GM03348 (cell line): ENCODE measurements at regions not wholly inside any gene's neighbourhood (a gene's known extent, or its start where the extent isn't known, plus 50 kb on each side); places are given as distances from the start of the nearest gene placed in this dataset.

ENCODE experiments used
- DNase-seq: peaks from one replicate; pipeline ENCODE4 v3.0.0; 2012; ENCODE audit warnings: low spot score

DNA sequence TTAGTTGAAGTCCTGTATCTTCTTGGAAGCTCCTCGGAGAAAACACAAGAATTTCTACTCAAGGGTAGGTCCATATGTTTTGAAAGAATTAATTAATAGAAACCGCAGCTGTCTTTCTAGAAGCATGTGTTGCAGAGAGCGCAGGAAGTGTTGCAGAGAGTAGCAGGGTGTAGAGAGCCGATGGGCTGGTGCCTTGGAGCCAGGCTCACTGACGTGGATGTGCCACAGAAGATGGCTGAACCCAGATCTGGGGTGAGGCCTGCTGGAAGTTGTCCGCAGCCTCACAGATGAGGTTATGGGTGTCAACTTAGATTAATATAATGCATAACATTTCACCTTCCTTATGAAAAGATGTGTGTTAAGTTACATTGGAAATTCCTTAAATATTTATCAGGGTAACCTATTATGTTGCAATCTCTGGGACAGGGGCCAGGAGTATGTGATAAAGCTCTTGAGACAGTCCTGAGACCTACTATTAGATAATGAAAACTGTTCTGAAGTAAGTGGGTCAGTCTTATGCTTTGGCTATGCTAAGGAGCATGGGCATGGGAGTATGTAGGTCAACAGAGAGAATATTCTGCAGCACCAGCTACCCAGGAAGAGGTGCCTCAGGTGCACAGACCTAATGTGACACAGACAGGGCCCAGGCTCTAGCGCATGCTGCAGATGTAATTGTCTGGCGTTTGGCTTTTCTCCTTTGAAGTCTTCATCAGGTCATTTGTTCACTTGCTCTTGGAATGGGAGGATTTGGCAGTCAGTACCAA, 973.3 kb downstream of the BCL11B start:
- no peak for DNase-seq

DNA sequence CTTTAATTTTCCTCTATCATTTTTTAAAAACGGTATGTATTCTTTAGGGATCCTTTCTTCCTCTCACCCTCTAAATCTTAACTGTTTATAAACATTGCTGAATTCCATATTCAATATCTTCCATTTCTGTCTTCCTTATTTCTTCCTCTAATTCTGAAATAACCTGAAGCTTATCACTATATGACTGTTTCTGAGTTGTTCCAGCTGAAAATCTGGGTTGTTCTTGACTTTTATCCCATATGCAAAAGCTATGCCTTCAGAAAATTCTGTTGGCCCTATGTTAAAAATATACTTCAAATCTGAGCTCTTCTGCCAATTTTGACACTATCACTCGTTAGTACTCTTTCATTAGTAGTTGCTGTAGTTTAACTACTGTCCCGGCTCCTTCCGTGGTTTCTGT, 970.3 kb downstream of the BCL11B start:
- no peak for DNase-seq

DNA sequence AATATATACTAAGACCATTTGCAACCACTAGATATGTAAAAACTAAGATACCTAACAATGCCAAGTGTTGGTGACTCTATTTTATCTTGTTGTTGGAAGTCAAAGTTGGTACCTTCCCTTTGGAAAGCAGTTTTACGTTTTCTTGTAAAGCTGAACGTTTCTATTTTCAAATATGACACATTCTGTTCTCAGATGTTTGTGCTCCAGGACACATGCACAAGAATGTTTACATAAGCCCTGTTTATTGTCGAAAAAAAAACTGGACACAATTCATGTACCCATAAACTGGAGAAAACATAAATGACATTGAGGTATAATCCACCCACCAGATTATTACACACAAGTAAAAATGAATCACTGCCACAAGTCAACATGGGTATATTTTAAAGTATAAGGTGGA, 967.4 kb downstream of the BCL11B start:
- no peak for DNase-seq

DNA sequence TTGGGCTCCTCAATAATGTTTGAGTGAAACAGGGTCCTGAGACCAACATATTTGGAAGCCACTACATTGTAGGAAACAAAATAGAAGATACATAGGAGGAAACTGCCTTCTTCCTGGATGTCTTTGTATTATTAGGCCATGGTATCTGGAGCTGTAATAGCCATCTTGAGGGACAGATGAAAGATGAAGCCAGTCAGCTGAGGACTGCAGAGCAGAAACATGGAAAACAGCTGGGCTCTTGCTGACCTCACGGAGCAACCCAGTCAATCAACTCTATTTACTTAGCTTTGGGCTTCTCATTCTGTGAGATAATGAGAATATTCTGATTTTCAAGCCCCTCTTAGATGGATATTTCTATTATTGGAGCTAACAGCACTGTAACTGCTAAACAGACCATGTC, 962.4 kb downstream of the BCL11B start:
- no peak for DNase-seq

DNA sequence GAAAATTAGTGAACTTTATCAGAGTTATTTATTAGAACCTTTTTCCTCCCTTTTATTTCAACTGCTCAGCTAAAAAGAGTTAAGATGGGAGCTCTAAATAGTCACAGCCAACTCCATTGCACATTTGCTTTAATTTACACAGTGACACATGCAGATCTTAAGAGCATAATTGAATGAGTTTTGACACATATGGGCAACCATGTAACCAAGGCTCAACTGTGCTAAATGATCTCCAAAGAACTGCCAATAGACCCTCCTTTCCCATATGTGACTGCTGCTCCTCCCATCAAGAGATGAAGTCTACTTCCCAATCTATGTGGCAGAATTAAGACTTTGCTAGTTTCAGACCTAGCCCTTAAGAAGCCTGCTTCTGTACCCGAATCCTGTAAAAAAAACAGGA, 960.0 kb downstream of the BCL11B start:
- DNase-seq: no peak

DNA sequence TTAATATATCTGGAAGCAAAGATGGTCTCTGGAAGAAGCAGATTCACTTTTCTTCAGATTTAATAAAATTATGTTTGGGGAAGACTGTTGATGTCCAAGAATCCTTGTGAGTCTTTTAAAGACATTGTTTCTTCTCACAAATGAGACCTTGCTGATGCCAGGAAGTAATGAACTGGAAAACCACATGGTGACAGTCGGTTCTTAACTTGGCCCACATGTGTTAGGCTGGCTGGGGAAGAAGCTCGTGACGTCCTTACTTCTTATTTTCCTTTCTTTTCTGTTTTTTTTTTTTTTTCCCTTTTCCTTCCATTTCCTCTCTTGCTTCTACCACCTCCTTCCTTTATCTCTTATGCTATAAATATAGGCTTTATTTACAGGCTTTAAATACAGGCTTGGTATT, 950.2 kb downstream of the BCL11B start:
- no peak for DNase-seq

DNA sequence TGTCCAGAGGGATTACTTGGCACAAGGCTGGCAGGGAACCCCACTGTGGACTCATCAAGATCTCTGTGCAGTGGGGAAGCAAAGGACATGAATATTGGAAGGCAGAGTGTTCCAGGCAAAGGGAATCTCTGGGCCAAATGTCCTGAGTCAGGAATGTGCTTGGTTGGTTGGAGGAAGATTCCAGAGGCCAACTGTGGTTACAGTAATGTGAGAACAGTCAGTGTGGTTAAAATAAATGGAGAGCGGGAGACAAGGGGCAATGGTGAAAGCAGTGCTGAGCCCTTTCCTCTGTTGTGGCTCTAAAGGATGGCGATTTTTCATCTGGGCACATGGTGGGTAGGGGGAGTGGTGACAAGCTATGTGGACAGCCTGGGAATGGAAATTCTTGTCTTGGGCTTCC, 948.2 kb downstream of the BCL11B start:
- no peak for DNase-seq

DNA sequence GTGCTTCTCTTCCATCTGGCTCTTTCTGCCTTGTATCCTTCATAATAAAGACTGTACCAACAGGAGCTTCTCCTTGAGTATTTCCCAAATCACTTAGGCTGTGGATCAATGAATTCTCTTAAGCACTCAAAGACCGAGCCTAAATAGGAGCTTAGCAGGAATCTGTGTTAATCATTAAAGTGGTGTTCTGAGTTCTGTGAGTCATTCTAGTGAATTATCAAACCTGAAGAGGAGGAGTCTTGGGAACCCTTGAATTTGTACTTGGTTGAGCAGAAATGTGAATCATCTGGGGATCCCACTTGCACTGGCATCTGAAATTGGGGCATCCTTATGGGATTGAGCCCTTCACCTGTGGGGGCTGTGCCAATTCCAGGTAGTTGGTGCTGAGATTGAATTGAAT, 946.2 kb downstream of the BCL11B start:
- DNase-seq: no peak

DNA sequence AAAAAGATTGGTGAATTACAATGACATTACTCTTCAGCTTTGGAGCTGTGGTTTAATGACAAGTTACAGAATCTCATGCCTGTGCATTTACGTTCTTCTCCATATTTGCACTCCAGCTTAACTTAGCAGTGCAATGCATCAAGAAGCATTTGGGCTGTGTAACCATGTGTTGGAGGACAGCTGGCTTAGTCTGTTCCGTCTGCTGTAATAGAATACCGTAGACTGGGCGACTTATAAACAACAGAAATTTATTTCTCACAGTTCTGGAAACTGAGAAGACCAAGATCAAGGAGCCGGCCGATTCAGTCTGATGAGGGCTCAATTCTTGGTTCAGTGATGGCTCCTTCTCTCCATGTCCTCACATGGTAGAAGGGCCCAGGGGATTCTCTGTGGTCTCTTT, 943.5 kb downstream of the BCL11B start:
- DNase-seq: no peak

DNA sequence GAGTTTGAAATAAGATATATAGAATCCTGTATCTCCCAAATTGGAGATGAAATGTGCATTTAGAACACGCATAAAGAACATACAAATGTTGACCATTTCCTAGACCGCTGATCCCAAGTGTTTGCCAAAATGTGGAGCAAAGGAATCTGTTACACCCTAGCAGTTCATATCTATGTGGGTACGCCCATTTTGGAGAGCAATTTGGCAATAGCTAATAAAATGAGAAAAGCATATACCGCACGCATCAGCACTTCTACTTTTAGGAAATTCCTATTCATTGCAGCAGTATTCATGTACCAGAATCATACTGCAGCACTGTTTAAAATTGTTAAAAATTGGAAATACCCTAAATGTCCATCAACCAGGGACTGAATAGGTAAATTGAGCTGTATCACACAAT, 937.8 kb downstream of the BCL11B start:
- no peak for DNase-seq

DNA sequence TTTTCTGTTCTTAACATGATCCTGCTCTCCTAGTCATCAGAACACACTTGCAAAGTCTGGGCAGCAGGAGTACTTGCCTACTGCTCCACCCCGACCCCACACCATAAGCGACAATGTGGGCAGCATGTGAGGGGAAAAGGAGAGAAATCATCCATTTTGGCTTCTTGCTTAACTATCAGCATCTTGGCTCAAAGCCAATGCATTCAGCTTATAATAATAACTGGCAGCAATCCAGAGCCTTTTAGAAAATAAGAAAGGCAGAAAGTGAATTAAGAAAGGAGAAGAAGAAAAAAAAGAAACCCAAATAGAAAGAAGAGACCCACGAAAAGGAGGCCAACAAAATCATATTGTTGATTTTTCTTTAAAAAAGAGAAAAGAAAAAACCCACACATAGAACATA, 930.8 kb downstream of the BCL11B start:
- no peak for DNase-seq

DNA sequence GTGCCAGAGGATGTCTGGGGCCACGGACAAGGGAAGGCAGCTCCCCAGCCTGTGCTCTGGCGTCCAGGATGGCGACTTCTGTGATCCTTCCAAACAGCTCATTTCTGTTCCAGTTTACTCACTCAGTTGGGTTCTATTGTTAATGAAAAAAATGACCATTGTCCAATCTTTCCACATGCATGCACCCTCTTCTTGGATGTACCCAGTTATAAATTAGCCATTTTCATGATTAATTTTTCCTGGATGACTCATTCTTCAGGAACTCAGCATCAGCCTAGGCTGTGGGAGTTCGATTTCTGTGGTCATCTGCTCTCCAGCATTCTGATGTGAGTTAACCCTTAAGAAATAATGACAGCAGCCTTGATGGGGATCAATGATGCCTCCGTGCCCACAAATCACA, 926.8 kb downstream of the BCL11B start:
- no peak for DNase-seq

DNA sequence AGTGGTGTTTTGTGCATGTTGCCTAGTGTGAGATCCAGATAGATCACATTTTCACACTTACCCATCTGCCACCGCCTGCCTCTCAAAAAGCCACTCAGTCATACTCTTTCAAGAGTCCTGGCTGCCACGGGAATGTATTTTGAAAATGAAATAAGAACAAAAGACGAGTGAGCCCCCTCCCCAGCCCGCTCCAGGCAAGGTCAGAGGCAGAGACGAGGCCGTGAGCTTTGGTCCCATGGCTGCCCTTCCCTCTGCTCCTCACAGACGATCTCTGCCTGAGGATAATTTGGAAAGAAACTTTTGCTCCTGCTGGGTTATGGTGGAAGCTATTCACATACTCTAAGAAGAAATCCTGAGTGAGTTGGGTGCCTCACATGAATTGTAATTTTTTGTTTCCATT, 924.3 kb downstream of the BCL11B start:
- DNase-seq: no peak

DNA sequence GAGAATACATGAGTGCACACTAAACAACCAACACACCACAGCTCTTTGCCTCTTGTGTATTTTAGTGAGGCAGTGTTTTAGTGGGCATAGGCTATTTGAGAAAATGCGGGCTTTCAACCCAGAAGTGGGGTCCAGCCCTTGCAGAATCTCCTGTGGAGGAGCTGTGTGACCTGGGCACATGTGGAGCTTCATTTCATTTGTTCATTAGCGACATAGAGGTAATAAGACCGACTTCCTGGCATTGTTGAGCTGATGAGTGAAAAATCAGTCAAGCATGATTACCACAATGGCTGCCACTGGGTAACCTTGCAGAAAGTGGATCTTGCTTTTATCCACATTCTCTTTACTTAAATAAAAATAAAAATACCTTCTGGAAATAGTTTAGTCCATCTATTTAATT, 923.5 kb downstream of the BCL11B start:
- no peak for DNase-seq

DNA sequence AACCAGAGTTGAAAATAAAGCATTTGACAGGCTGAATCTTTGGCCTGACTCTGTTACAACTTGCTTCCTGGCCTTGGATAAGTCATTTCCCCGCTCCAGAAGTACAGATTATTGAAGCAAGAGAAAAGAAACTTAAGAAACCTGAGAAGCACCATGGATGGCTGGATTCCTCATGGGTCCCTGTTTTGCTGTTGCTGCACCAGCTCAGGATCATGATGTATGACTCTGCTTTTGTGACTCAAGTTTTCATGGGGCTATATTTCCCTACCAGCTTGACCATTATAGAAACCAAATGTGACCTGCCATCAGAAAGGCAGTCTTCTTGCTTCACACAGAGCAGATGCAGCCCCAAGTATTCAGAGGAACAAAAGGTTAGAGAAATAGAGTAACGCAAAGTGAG, 921.8 kb downstream of the BCL11B start:
- DNase-seq: no peak

DNA sequence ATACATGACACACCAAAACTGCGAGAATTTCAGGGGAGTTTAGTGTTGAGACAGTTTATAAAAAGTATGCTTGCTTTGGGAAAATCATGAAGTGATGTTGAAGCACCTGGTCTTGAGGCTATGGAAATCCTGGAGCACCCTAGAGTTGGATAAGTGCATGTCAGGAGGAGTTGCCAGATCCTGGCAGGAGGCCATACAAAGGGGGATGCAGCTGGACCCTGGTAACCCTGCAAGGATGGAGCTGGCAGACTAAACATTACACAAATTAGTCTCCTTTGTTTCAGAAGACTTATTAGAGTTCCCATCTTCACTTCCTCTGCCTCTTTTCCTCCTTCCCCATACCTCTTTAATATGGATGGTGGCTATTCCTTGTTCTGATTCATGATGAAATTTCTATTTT, 907.0 kb downstream of the BCL11B start:
- DNase-seq: no peak

DNA sequence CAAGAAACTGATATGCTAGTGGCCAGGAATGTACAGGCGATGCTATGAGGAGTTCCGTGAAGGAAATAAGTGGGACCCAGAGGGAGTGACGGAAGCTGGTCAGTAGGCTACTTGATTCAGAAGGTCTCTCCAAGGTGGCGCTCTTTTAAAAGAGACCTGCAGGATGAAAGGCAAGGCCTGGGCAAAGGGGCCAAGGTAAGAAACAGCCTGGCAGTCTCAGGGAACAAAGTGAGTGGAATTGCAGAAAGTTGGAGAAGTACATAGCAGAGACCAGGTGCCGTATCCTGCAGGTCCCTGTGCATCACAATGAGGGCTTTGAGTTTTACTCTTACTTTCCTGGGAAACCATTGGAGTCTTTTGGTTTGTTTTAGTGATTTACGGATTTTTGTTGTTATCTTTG, 905.6 kb downstream of the BCL11B start:
- no peak for DNase-seq

DNA sequence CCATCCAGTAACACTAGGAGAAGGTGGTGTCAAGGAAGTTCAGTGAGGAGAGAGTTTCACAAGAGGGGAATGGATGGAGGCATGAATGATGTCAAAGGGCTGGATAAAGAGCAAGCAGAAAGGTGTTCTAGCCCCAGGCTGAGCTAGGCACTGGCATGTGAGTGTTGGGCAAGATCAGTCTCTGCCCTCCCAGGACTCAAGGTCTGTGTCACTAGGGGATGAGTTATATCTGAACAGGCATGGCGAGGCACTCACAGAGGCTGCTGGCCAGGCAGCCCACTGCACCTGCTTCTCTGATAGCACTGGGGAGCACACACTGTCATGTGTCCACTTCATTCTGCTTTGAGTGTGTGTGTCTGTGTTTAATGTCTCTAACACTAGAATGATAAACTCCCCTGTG, 903.8 kb downstream of the BCL11B start:
- DNase-seq: no peak

DNA sequence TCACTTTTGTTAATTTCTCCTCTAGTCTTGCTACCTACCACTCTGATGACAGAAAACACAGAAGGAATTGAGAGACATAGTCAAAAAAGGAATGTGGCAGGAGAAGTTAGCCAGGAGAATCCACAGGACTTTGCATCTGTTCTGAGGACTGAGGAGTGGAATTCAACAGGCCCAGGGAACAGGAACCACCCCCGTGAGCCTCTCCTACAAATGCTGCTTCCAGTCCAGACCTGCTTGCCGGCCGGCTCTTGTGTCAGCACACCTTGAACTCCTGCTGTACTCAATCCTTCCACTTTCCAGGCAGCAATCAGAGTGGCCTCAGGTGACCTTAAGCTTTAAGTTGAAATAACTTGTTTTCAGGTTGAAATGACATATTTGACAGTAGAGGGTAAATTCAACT, 903.1 kb downstream of the BCL11B start:
- DNase-seq: no peak

DNA sequence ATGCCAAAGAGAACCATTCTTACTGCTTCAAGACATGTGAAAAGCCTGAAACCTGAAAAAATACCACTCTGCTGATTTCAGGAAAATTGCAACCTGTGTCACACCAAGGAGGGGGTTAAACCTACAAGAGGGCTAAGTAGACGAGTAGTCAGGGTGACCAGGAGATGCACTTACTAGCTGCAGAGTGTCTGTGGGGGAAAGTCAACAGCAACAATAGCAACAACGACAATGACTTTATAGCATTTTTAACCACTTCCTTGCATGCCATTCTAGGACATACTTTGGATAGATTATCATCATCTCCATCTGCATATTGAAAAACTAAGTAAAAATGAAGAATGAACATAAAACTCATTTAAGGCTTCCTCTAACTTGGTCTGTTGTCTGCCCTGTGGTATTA, 902.7 kb downstream of the BCL11B start:
- DNase-seq: no peak

DNA sequence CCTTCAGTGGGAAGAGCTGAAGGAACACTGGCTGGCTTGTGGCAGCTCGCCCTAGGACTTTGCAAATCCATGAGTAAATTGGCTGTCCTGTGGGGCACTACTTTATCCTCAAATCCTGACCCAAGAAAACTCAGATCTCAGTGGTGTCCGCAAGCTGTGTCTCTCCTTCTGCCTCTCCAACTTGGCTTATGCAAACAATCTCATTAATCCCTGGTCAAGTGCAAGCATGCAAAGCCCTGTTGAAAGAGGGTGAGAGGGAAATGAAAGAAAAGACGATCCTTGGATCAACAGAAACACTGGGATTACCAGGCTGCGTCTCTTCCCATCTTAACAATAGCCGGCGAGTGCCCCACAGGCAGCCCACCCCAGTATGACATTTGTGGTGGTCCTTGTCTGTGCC, 901.6 kb downstream of the BCL11B start:
- no peak for DNase-seq

DNA sequence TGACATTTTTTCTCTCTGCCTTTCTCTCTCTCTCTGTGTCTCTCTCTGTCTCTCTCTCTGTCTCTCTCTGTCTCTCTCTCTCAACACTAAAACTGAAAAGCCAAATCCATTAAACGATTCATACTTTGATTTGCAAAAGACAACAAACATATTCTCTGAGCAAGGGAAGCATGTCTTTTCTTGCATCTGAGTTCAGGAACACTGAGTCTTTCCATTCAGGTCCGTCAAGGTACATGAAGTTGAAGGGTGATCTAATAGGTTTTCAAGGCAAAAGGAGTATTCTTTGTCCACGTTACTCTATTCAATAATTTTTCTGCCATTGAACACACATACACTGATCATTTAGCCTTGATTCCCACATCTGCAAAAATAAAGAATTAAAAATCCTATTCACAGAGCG, 900.9 kb downstream of the BCL11B start:
- DNase-seq: no peak

DNA sequence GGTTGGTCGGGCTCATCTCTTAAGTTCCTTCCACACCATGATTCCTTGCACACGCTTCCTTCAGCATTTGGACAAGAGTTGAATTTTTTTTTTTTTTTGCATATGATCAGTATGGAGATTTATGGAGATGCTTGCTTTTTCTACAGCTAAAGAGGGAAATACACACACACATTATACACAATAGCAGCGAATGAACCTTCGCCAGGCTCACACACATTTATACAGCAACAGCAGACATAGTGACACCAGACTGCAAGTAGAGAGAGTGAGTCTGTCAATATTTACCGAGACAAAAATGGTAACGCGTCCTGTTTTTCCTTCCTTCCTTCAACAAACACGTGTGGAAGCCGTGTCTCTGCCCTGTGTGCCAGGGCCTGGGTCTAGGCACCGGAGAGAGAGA, 897.9 kb downstream of the BCL11B start:
- DNase-seq: no peak

DNA sequence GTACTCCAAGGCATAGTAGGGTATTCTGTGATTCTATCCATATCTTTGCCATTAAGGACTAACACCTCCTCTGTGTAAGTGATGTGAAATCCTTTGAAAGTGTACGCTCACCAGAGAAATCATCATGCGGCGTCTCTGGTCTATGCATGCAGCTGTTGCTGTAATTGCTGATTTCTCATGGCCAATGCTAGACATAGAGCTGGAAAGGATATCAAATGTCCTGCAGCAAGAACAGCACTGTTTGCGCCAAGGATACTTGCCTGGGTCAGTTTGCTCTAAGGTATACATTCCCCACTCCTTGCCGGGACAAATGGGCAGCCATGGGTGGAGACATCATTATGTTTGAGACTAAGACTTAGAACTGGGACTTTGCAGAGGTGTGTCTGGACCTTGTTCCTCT, 896.4 kb downstream of the BCL11B start:
- DNase-seq: no peak

DNA sequence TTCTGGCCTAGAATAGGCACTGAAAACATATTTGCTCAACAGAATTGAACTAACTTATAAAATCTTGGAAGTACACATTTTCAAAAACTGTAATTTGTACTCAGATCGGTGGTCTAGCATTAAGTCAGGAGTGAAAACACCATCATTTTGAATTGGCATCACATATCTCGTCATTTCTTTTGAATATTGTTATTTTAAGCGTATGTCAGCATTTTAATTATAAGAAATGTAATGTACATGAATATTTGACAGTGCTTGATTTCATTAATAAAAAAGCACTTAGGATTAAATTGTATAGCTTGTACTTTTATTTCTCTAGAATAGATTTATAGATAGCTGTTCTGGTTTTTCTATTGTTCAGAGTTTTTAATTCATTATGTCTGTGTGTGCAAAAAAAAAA, 892.2 kb downstream of the BCL11B start:
- no peak for DNase-seq
